ENCODE measurements at regions not wholly inside any gene's neighbourhood (a gene's known extent, or its start where the extent isn't known, plus 50 kb on each side); places are given as distances from the start of the nearest gene placed in this dataset.
A peak's percentile ranks its signal among the peaks of the same experiment; 100 is the strongest.

DNA sequence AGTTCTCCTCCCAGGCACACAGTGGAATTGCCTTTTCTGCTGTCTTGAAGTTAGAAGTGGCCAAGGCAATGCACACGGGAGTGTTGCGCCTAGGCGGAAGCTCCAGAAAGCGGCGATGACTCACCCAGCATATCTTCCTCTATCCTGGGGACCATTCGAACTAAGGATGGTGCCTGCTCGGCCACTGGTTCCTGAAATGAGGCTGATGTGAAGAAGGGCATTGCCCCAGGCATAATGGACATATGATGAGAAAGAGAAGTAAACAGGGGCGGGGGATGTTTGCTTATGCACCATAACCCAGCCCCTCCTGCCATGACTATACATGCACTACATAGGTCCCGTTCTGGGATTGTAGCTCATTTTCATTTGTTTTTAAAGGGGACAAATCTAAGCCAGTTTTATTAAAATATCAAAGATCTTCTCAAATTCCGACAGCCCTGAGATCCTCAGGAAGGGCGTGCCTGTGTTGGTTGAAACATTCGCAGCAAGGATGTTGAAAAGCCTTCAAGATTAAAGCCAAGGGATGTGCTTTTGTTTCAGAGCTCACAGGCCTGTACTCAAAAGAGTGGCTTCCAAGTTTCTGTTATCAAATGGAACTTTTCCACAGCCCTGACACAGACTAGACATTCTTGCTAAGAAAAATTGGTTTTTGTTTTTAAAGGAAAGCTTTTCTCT lies 218.5 kb downstream of the LY86 start:
- Histone ChIP-seq H3K36me3 (ENCODE audit: control insufficient read depth in 2 of 2, extremely low read depth in 1 of 2, insufficient read depth in 2 of 2, low read length in 2 of 2) (no peaks in the 10 kb centered on the region), H3K9me3 (replicated peaks; ENCODE audit: control insufficient read depth, insufficient read depth, low read length) (no peaks in the 10 kb centered on the region), H3K79me2 (ENCODE audit: control insufficient read depth, insufficient read depth, low read length) (no peaks in the 10 kb centered on the region), H3K4me2 (ENCODE audit: insufficient read depth, low read length) (no peak overlapping the region), H3K27me3 (ENCODE audit: control insufficient read depth in 2 of 2, insufficient read depth in 2 of 2, low read length in 2 of 2) (peaks cover 4 to 12% of the 10 kb centered on the region in 2 experiments), H3K9ac (replicated peaks; ENCODE audit: extremely low read depth, insufficient read depth, low read length) (no peak overlapping the region), H3K4me3 (replicated peaks in 1 of 3; ENCODE audit: insufficient read depth in 1 of 3, low read depth in 1 of 3, low read length in 3 of 3) (no peak overlapping the region), H3K9me1 (replicated peaks; ENCODE audit: control insufficient read depth, extremely low read depth, insufficient read depth, low read length) (no peaks in the 10 kb centered on the region), H2AFZ (ENCODE audit: low read depth, low read length) (no peak overlapping the region), H3K4me1 (ENCODE audit: control insufficient read depth, extremely low read depth, insufficient read depth, low read length) (peaks cover 14% of the 10 kb centered on the region), H3K27ac (ENCODE audit: insufficient read depth, low read depth, low read length) (no peak overlapping the region), H4K20me1 (replicated peaks; ENCODE audit: control insufficient read depth, extremely low read depth, insufficient read depth, low read length) (no peaks in the 10 kb centered on the region)
- ChIA-PET POLR2A (no interaction called here), CTCF (interaction anchor here (0.9 kb wide), 1 partner anchor 110 kb away, joined by 4 read pairs; no protein-coding TSS in a partner anchor)
- FAIRE-seq (no peak), DNase-seq (ENCODE audit: low read depth, low spot score) (no peak)
- TF ChIP-seq, protein P1, sequence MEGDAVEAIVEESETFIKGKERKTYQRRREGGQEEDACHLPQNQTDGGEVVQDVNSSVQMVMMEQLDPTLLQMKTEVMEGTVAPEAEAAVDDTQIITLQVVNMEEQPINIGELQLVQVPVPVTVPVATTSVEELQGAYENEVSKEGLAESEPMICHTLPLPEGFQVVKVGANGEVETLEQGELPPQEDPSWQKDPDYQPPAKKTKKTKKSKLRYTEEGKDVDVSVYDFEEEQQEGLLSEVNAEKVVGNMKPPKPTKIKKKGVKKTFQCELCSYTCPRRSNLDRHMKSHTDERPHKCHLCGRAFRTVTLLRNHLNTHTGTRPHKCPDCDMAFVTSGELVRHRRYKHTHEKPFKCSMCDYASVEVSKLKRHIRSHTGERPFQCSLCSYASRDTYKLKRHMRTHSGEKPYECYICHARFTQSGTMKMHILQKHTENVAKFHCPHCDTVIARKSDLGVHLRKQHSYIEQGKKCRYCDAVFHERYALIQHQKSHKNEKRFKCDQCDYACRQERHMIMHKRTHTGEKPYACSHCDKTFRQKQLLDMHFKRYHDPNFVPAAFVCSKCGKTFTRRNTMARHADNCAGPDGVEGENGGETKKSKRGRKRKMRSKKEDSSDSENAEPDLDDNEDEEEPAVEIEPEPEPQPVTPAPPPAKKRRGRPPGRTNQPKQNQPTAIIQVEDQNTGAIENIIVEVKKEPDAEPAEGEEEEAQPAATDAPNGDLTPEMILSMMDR (IDR thresholded peaks at IDR 0.05; ENCODE audit: extremely low read depth in 1 of 2, insufficient read depth in 1 of 2, low read depth in 1 of 2, low read length in 2 of 2) = no peak
- TF ChIP-seq EZH2 (IDR thresholded peaks at IDR 0.05; ENCODE audit: borderline replicate concordance, low read depth, low read length, severe bottlenecking) (peak; percentile 9), GATA2 (IDR thresholded peaks at IDR 0.05; ENCODE audit: insufficient read depth, insufficient read length, low read depth, low read length) (no peak), POLR2AphosphoS5 (IDR thresholded peaks at IDR 0.05; ENCODE audit: insufficient read depth, low read depth, low read length) (no peak)
- TF ChIP-seq, protein P2, sequence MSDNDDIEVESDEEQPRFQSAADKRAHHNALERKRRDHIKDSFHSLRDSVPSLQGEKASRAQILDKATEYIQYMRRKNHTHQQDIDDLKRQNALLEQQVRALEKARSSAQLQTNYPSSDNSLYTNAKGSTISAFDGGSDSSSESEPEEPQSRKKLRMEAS (IDR thresholded peaks at IDR 0.05; ENCODE audit: insufficient read depth, insufficient read length) = no peak
- intact Hi-C loops (cut with micrococcal nuclease) = no loop called here
- dilution Hi-C loops (cut with MboI; ENCODE audit: extremely low pct_ligation_motif_present, low sequenced_read_pairs) = no loop called here
- BruUV-seq (replicated peaks) = no TSS peak
